ENCODE measurements at regions not wholly inside any gene's neighbourhood (a gene's known extent, or its start where the extent isn't known, plus 50 kb on each side); places are given as distances from the start of the nearest gene placed in this dataset.

GRCh38 chr15:100778831-100779288, 100.8 kb upstream of the ALDH1A3 start:
- Histone ChIP-seq H2AFZ (ENCODE audit: insufficient read depth, low read depth, low read length, poor library complexity, severe bottlenecking) (no peak overlapping the region), H3K79me2 (ENCODE audit: control insufficient read depth, insufficient read depth, low read length) (no peaks in the 10 kb centered on the region), H3K4me3 (ENCODE audit: control extremely low read depth in 1 of 5, extremely low read depth in 1 of 5, insufficient read depth in 1 of 5, low read depth in 2 of 5, low read length in 4 of 5) (no peak overlapping the region), H3K36me3 (replicated peaks in 1 of 2; ENCODE audit: control extremely low read depth in 1 of 2, control insufficient read depth in 1 of 2, extremely low read depth in 1 of 2, insufficient read depth in 2 of 2, low read length in 1 of 2) (no peaks in the 10 kb centered on the region), H3K4me1 (ENCODE audit: control insufficient read depth in 2 of 2, insufficient read depth in 2 of 2, low read length in 2 of 2) (no peaks in the 10 kb centered on the region), H4K20me1 (ENCODE audit: control insufficient read depth, insufficient read depth, low read length, poor library complexity, severe bottlenecking) (no peaks in the 10 kb centered on the region), H3K9ac (ENCODE audit: low read length) (no peak overlapping the region), H3K27me3 (replicated peaks in 1 of 4; ENCODE audit: control extremely low read depth in 1 of 4, control insufficient read depth in 3 of 4, insufficient read depth in 4 of 4, low read length in 3 of 4) (no peaks in the 10 kb centered on the region), H3K9me3 (ENCODE audit: control extremely low read depth in 1 of 3, control insufficient read depth in 2 of 3, insufficient read depth in 1 of 3, low read length in 2 of 3) (peaks cover 0 to 4% (median 0%) of the 10 kb centered on the region in 3 donors), H3K27ac (ENCODE audit: low read length in 2 of 2) (no peak overlapping the region), H3K4me2 (replicated peaks; ENCODE audit: low read depth, low read length, poor library complexity, severe bottlenecking) (no peak overlapping the region)
- H3K27me3 Mint-ChIP-seq: peaks cover 4% of the 10 kb centered on the region
- no peak for ATAC-seq (ENCODE audit: low read depth)
- ChIA-PET CTCF (no interaction called here), POLR2A (no interaction called here)
- intact Hi-C loops (cut with micrococcal nuclease): no loop called here
- TF ChIP-seq EZH2 (IDR thresholded peaks at IDR 0.05; ENCODE audit: borderline replicate concordance, insufficient read depth, low read depth, low read length, poor library complexity, severe bottlenecking) (no peak), CTCF (IDR thresholded peaks at IDR 0.05) (no peak)
- H3K9me3 Mint-ChIP-seq (ENCODE audit: insufficient read depth): no peaks in the 10 kb centered on the region
- no peak overlapping the region for H3K4me3 Mint-ChIP-seq
- H3K27ac Mint-ChIP-seq: no peak overlapping the region
- WGBS (ENCODE audit: insufficient coverage): 61% methylated on average over 18 of the region's 18 CpGs
- DNase-seq: no peak
- H3K4me1 Mint-ChIP-seq: no peaks in the 10 kb centered on the region

- Histone ChIP-seq H3K79me2 (ENCODE audit: control insufficient read depth, insufficient read depth, low read length) (no peaks in the 10 kb centered on the region), H3K4me2 (replicated peaks; ENCODE audit: low read depth, low read length, poor library complexity, severe bottlenecking) (no peak overlapping the region), H3K27ac (ENCODE audit: low read length in 2 of 2) (no peak overlapping the region), H3K36me3 (replicated peaks in 1 of 2; ENCODE audit: control extremely low read depth in 1 of 2, control insufficient read depth in 1 of 2, extremely low read depth in 1 of 2, insufficient read depth in 2 of 2, low read length in 1 of 2) (no peaks in the 10 kb centered on the region), H4K20me1 (ENCODE audit: control insufficient read depth, insufficient read depth, low read length, poor library complexity, severe bottlenecking) (no peaks in the 10 kb centered on the region), H3K4me3 (ENCODE audit: control extremely low read depth in 1 of 5, extremely low read depth in 1 of 5, insufficient read depth in 1 of 5, low read depth in 2 of 5, low read length in 4 of 5) (no peak overlapping the region), H3K27me3 (replicated peaks in 1 of 4; ENCODE audit: control extremely low read depth in 1 of 4, control insufficient read depth in 3 of 4, insufficient read depth in 4 of 4, low read length in 3 of 4) (no peaks in the 10 kb centered on the region), H3K4me1 (ENCODE audit: control insufficient read depth in 2 of 2, insufficient read depth in 2 of 2, low read length in 2 of 2) (no peaks in the 10 kb centered on the region), H3K9ac (ENCODE audit: low read length) (no peak overlapping the region), H3K9me3 (ENCODE audit: control extremely low read depth in 1 of 3, control insufficient read depth in 2 of 3, insufficient read depth in 1 of 3, low read length in 2 of 3) (peaks cover 0 to 4% (median 0%) of the 10 kb centered on the region in 3 donors), H2AFZ (ENCODE audit: insufficient read depth, low read depth, low read length, poor library complexity, severe bottlenecking) (no peak overlapping the region)
- intact Hi-C loops (cut with micrococcal nuclease): no loop called here
- Mint-ChIP-seq H3K27ac (no peak overlapping the region), H3K27me3 (peaks cover 4% of the 10 kb centered on the region), H3K4me3 (no peak overlapping the region), H3K9me3 (ENCODE audit: insufficient read depth) (no peaks in the 10 kb centered on the region), H3K4me1 (no peaks in the 10 kb centered on the region)
- 85% methylated on average over 9 of the region's 17 CpGs for WGBS (ENCODE audit: insufficient coverage)
- ChIA-PET CTCF (no interaction called here), POLR2A (no interaction called here)
- DNase-seq (no peak), ATAC-seq (ENCODE audit: low read depth) (no peak)
- TF ChIP-seq EZH2 (IDR thresholded peaks at IDR 0.05; ENCODE audit: borderline replicate concordance, insufficient read depth, low read depth, low read length, poor library complexity, severe bottlenecking) (no peak), CTCF (IDR thresholded peaks at IDR 0.05) (no peak)
Measured at GRCh38 chr15:100779331-100780207, 100.1 kb upstream of the ALDH1A3 start.
